ENCODE measurements at regions not wholly inside any gene's neighbourhood (a gene's known extent, or its start where the extent isn't known, plus 50 kb on each side); places are given as distances from the start of the nearest gene placed in this dataset.

- DNase-seq (no peak), ATAC-seq (no peak)
- TF ChIP-seq, protein P1, sequence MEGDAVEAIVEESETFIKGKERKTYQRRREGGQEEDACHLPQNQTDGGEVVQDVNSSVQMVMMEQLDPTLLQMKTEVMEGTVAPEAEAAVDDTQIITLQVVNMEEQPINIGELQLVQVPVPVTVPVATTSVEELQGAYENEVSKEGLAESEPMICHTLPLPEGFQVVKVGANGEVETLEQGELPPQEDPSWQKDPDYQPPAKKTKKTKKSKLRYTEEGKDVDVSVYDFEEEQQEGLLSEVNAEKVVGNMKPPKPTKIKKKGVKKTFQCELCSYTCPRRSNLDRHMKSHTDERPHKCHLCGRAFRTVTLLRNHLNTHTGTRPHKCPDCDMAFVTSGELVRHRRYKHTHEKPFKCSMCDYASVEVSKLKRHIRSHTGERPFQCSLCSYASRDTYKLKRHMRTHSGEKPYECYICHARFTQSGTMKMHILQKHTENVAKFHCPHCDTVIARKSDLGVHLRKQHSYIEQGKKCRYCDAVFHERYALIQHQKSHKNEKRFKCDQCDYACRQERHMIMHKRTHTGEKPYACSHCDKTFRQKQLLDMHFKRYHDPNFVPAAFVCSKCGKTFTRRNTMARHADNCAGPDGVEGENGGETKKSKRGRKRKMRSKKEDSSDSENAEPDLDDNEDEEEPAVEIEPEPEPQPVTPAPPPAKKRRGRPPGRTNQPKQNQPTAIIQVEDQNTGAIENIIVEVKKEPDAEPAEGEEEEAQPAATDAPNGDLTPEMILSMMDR (IDR thresholded peaks at IDR 0.05) = no peak
- Histone ChIP-seq H3K4me1 (no peaks in the 10 kb centered on the region), H3K4me3 (no peak overlapping the region), H3K9me3 (no peaks in the 10 kb centered on the region), H3K27me3 (ENCODE audit: insufficient read depth in 3 of 3, low read length in 2 of 3) (no peaks in the 10 kb centered on the region), H3K36me3 (ENCODE audit: insufficient read depth in 1 of 2, low read depth in 1 of 2) (no peaks in the 10 kb centered on the region), H3K27ac (no peak overlapping the region)
- WGBS, 3 donors = 63 to 83% (median 81%) methylated on average over 3 of the region's 3 CpGs
- intact Hi-C loops (cut with DNase I) = no loop called here
These were observed 420.9 kb downstream of the FOXO1 start for GRCh38 chr13:40245567-40245966.

- no peaks in the 10 kb centered on the region for H3K27me3 ChIP-seq (ENCODE audit: insufficient read depth in 3 of 3, low read length in 2 of 3)
- DNase-seq = no peak
- TF ChIP-seq, protein P1 (IDR thresholded peaks at IDR 0.05) = no peak
- H3K4me3 ChIP-seq = no peak overlapping the region
- no peak overlapping the region for H3K27ac ChIP-seq
- no peaks in the 10 kb centered on the region for H3K9me3 ChIP-seq
- intact Hi-C loops (cut with DNase I) = no loop called here
- peak in 3 of 4 donors; percentile 45 to 67 (median 50) for ATAC-seq
- H3K36me3 ChIP-seq (ENCODE audit: insufficient read depth in 1 of 2, low read depth in 1 of 2) = no peaks in the 10 kb centered on the region
- no peaks in the 10 kb centered on the region for H3K4me1 ChIP-seq
These were observed 418.6 kb downstream of the FOXO1 start for GRCh38 chr13:40247845-40248244.

DNA sequence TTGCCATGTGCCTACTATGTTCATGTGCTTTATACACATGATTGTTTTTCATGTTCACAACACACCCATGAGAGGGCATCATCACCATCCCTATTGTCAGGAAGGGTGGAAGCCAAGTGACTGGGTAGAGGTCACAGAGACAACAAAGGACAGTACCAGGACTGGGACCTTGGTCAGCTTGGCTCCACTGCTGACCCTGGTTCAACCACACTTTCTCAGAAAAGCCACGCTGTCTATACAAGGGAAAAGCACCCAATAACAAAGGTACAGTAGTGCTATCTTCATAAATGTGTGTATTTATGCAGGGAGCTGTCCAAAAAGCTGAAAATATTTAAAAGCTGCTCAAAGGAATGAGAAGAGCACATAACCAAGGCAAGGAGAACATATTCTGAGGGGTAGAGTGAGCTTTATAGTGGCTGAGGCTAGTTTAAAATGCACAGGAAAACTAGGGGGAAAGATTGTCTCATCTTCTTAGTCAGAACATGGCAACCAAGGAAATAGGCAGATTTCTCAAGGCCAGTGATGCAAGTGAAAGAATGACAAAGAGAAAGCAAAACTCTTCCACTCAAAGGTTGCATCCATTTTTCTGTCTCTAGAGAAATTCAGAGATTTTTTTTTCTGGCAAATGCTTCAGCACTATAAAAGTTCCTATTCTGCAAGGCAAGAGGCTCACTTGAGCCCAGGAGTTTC is 415.0 kb downstream of the FOXO1 start:
- Histone ChIP-seq H3K27me3 (ENCODE audit: insufficient read depth in 3 of 3, low read length in 2 of 3) (no peaks in the 10 kb centered on the region), H3K4me3 (no peak overlapping the region), H3K4me1 (peaks cover 8% of the 10 kb centered on the region), H3K27ac (no peak overlapping the region), H3K36me3 (ENCODE audit: insufficient read depth in 1 of 2, low read depth in 1 of 2) (no peaks in the 10 kb centered on the region), H3K9me3 (no peaks in the 10 kb centered on the region)
- intact Hi-C loops (cut with DNase I) = no loop called here
- DNase-seq = no peak
- ATAC-seq = peak in 3 of 4 donors; percentile 37 to 59 (median 50)
- TF ChIP-seq, protein P1 (IDR thresholded peaks at IDR 0.05) = no peak
- 49 to 92% (median 75%) methylated on average over 1 of the region's 1 CpG for whole genome bisulfite sequencing, 3 donors

DNA sequence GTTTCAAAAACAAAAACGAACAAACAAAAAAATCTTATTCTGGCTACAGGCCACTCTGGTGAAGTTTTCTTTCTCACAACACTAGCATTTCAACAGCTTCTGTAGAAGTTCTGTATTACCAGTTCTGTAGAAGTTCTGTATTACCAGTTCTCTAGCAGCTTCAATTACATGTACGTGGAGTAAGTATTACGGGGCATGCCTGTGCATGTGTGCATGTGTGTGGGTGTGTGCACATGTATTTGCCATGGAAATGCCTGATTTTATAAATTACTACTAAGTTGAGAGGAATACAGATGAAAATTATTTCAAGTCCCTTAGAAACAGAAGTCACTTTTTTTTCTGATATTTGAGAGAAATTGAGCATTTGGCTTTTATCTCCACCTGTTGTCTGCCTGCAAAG is 414.2 kb downstream of the FOXO1 start:
- no peaks in the 10 kb centered on the region for H3K27me3 ChIP-seq (ENCODE audit: insufficient read depth in 3 of 3, low read length in 2 of 3)
- DNase-seq = no peak
- no peak overlapping the region for H3K27ac ChIP-seq
- H3K9me3 ChIP-seq = no peaks in the 10 kb centered on the region
- intact Hi-C loops (cut with DNase I) = no loop called here
- H3K4me1 ChIP-seq = peaks cover 8% of the 10 kb centered on the region
- no peaks in the 10 kb centered on the region for H3K36me3 ChIP-seq (ENCODE audit: insufficient read depth in 1 of 2, low read depth in 1 of 2)
- TF ChIP-seq, protein P1 (IDR thresholded peaks at IDR 0.05) = no peak
- no peak for ATAC-seq
- H3K4me3 ChIP-seq = no peak overlapping the region
- WGBS, 3 donors = 71 to 80% (median 75%) methylated on average over 3 of the region's 3 CpGs

DNA sequence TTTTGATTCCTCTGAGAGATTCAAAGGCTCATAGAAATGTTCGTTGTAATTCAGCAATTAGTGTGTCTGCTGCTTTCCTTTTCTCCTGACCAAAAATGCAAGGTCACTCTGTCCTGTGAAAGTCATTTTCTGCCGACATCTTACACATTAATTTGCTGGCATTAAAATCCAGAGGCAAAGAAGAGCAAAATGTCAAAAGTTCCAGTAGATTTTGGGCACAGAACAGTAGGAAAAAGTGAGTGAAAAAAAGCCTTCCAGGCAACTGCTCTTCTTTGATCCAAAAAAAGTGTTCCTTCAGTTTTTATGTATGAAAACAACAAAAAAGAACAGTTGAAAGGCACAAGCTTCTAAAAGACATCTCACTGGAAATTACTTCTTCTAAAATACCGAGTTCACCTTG is 413.8 kb downstream of the FOXO1 start:
- TF ChIP-seq, protein P1 (IDR thresholded peaks at IDR 0.05) = no peak
- no peak for DNase-seq
- WGBS, 3 donors = 38 to 56% (median 44%) methylated on average over 3 of the region's 3 CpGs
- Histone ChIP-seq H3K27ac (no peak overlapping the region), H3K36me3 (ENCODE audit: insufficient read depth in 1 of 2, low read depth in 1 of 2) (no peaks in the 10 kb centered on the region), H3K9me3 (no peaks in the 10 kb centered on the region), H3K4me1 (peaks cover 8% of the 10 kb centered on the region), H3K27me3 (ENCODE audit: insufficient read depth in 3 of 3, low read length in 2 of 3) (no peaks in the 10 kb centered on the region), H3K4me3 (no peak overlapping the region)
- ATAC-seq = no peak
- intact Hi-C loops (cut with DNase I) = no loop called here
